GM10266 (cell line): ENCODE measurements at regions not wholly inside any gene's neighbourhood (a gene's known extent, or its start where the extent isn't known, plus 50 kb on each side); places are given as distances from the start of the nearest gene placed in this dataset.

Source experiments
- DNase-seq: peaks from one replicate; pipeline ENCODE4 v3.0.0; 2012; ENCODE audit errors: extremely low spot score
- TF ChIP-seq, protein P1 (sequence below): IDR thresholded peaks from 2 replicates; pipeline ENCODE4 v1.5.1; 2012; ENCODE audit warnings: mild to moderate bottlenecking, low read depth; ENCODE audit not compliant: control insufficient read depth, insufficient read depth; ENCODE audit errors: missing control alignments

DNA sequence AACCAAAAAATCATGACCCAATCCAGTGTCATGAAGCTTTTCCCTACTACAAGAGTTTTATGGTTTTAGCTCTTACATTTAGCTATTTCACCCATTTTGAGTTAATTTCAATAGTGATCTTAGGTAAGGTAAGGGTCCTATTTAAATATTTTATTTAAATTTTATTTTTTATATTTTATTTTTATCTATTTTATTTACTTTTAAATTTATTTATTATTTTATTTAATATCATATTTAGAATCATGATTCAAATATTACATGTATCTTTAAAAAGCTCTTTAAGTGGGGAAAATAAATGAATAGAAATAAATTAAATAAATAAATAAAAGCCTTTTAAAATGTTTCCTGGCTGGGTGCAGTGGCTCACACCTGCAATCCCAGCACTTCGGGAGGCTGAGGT is 276.0 kb downstream of the SKIDA1 start:
- DNase-seq: no peak
- TF ChIP-seq, protein P1, sequence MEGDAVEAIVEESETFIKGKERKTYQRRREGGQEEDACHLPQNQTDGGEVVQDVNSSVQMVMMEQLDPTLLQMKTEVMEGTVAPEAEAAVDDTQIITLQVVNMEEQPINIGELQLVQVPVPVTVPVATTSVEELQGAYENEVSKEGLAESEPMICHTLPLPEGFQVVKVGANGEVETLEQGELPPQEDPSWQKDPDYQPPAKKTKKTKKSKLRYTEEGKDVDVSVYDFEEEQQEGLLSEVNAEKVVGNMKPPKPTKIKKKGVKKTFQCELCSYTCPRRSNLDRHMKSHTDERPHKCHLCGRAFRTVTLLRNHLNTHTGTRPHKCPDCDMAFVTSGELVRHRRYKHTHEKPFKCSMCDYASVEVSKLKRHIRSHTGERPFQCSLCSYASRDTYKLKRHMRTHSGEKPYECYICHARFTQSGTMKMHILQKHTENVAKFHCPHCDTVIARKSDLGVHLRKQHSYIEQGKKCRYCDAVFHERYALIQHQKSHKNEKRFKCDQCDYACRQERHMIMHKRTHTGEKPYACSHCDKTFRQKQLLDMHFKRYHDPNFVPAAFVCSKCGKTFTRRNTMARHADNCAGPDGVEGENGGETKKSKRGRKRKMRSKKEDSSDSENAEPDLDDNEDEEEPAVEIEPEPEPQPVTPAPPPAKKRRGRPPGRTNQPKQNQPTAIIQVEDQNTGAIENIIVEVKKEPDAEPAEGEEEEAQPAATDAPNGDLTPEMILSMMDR: no peak

DNA sequence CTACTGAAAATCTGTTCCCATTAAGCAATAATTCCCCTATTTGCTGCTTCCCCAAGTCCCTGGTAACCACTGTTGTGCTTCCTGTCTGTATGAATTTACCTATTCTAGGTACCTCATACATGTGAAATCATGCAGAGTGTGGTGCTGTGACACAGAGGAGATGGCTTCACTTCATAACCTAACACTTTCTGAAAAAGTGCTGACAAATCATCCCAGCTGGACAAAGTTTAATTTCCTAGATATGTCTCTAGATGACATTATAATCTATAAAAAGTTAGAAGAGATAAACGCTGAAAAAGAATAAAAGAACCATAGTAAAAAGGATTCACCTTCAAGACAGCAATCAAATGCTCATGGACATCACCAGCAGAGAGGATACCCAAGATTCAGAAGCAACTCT is 277.9 kb downstream of the SKIDA1 start:
- DNase-seq: no peak
- TF ChIP-seq, protein P1: no peak

DNA sequence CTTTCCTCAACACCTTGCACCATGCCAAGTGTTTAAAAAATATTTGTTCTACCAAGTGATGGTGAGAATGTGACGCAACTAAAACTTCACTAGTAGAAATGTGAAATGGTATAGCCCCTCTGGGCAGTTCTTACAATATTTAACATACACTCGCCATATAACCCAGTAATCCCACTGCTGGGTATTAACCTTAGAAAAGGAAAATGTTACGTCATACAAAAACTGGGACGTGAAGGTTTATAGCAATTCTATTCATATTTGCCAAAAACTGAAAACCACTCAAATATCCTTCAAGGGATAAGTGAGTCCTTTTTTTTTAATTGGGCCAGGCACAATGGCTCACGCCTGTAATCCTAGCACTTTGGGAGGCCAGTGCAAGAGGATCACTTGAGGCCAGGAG is 279.3 kb downstream of the SKIDA1 start:
- DNase-seq: no peak
- TF ChIP-seq, protein P1: no peak

DNA sequence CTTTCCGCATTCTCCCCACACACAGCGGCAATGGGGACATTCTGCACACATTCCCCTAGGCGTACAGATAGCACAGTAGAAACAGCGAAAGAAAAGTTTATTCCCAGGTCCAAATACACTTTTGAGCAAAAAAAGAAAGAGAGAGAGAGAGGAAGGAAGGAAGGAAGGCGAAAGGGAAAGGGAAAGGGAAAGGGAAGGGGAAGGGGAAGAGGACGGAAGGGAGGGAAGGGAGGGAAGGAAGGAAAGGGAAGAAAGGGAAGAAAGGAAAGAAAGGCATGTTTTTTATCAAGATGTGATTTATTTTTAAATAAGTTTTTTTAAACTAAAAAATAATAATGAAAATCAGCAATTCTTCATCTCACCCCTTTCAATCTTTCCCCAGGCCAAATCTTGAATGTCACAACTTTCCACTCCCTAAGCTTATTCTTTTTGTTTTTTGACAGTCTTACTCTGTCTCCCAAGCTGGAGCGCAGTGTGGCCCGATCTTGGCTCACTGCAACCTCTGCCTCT is 281.7 kb downstream of the SKIDA1 start:
- TF ChIP-seq, protein P1: no peak
- no peak for DNase-seq

DNA sequence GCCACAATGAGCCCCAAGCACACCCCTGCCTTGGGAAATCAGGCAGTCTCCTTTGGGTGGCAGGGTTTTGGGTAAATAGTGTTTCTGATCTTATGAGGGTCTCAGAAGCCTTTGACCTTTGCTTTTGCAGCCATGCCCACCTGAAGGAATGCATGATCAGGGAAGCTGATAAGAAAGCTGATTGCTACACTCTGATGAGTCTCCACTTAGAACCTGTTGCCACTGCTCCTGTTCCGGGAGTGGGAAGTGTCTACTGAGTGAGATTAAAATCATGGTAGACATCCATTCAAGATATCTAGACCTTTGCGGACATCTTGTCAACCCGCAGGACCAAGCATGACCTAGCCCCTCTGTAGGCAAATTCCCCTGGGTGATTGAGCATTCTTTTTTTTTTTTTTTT is 282.6 kb downstream of the SKIDA1 start:
- no peak for DNase-seq
- TF ChIP-seq, protein P1: no peak

DNA sequence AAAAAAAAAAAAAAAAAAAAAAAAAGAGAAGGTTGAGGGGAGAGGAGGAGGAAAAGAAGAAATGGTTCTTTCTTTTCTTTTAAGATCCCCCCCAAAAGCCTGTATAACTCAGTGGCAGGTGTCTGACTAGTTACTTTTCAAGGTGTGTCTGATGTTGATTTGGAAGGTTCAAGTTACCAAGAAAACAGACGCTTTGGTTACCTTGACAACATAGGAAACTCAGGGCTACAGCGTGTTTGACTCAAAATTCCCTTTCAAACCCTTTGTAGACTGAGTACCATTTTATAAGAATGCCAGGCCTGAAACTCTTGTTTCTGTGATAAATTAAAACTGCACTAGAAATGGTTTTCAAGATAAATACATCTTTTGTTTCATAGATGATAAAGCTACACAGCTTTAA is 286.8 kb downstream of the SKIDA1 start:
- TF ChIP-seq, protein P1: no peak
- no peak for DNase-seq

DNA sequence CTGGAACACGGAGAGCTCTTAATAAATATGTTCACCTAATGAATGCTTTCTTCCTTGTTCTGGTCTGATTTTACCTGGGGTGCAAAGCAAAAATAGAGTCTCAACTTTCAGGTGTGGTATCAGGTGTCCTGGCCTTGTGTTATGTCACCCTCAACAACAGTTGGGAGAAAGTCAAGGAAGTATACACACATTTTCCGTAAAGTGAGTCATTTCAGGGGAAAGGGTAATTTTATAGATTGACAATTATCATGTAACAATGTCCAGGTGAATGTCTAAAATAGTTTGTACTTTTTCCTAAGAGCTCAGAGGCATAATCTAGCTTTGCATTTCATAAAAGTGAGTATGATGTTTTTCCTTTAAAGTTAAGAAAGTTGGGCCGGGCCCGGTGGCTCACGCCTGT is 287.4 kb downstream of the SKIDA1 start:
- TF ChIP-seq, protein P1: no peak
- no peak for DNase-seq
